ENCODE measurements at regions not wholly inside any gene's neighbourhood (a gene's known extent, or its start where the extent isn't known, plus 50 kb on each side); places are given as distances from the start of the nearest gene placed in this dataset.

DNA sequence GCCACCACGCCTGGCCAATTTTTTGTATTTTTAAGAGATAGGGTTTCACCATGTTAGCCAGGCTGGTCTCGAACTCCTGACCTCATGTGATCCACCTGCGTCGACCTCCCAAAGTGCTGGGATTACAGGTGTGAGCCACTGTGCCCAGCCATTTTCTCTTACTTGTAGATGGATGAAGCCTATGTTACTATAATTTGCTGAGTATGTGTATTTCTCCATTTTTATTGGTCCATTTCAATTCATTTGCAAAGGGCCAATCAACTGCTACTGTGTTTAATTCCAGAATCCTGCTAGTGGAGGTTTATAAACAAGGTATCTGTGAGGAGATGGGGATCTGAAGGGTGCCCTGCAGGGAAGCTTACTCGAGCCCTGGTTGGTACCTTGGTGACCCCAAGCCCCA lies 101.7 kb upstream of the MAX start:
- H3K4me1 ChIP-seq, result no peaks in the 10 kb centered on the region
- no peaks in the 10 kb centered on the region for H3K9me3 ChIP-seq
- H3K4me3 ChIP-seq, result no peak overlapping the region
- no peak overlapping the region for H3K27ac ChIP-seq
- intact Hi-C loops (cut with DNase I), result no loop called here
- H3K36me3 ChIP-seq, result no peaks in the 10 kb centered on the region
- TF ChIP-seq, protein P1, sequence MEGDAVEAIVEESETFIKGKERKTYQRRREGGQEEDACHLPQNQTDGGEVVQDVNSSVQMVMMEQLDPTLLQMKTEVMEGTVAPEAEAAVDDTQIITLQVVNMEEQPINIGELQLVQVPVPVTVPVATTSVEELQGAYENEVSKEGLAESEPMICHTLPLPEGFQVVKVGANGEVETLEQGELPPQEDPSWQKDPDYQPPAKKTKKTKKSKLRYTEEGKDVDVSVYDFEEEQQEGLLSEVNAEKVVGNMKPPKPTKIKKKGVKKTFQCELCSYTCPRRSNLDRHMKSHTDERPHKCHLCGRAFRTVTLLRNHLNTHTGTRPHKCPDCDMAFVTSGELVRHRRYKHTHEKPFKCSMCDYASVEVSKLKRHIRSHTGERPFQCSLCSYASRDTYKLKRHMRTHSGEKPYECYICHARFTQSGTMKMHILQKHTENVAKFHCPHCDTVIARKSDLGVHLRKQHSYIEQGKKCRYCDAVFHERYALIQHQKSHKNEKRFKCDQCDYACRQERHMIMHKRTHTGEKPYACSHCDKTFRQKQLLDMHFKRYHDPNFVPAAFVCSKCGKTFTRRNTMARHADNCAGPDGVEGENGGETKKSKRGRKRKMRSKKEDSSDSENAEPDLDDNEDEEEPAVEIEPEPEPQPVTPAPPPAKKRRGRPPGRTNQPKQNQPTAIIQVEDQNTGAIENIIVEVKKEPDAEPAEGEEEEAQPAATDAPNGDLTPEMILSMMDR (IDR thresholded peaks at IDR 0.05), result no peak
- no peak for TF ChIP-seq POLR2AphosphoS5 (IDR thresholded peaks at IDR 0.05; ENCODE audit: insufficient read depth in 1 of 2, low read depth in 1 of 2)
- TF ChIP-seq POLR2A (IDR thresholded peaks at IDR 0.05), result no peak
- no peak for DNase-seq (ENCODE audit: extremely low spot score in 2 of 2)
- no peaks in the 10 kb centered on the region for H3K27me3 ChIP-seq

- no peak for DNase-seq (ENCODE audit: extremely low spot score in 2 of 2)
- no peaks in the 10 kb centered on the region for H3K27me3 ChIP-seq
- H3K36me3 ChIP-seq, result no peaks in the 10 kb centered on the region
- intact Hi-C loops (cut with DNase I), result no loop called here
- no peak overlapping the region for H3K27ac ChIP-seq
- TF ChIP-seq POLR2AphosphoS5 (IDR thresholded peaks at IDR 0.05; ENCODE audit: insufficient read depth in 1 of 2, low read depth in 1 of 2), result no peak
- TF ChIP-seq, protein P1 (IDR thresholded peaks at IDR 0.05), result no peak
- TF ChIP-seq POLR2A (IDR thresholded peaks at IDR 0.05), result no peak
- H3K4me3 ChIP-seq, result no peak overlapping the region
- H3K4me1 ChIP-seq, result no peaks in the 10 kb centered on the region
- H3K9me3 ChIP-seq, result no peaks in the 10 kb centered on the region
Measured at GRCh38 chr14:65206078-65206447, 103.7 kb upstream of the MAX start.

- Histone ChIP-seq H3K4me1 (peaks cover 2% of the 10 kb centered on the region), H3K36me3 (no peaks in the 10 kb centered on the region), H3K27me3 (no peaks in the 10 kb centered on the region), H3K4me3 (no peak overlapping the region), H3K27ac (no peak overlapping the region), H3K9me3 (no peaks in the 10 kb centered on the region)
- intact Hi-C loops (cut with DNase I), result no loop called here
- TF ChIP-seq POLR2A (IDR thresholded peaks at IDR 0.05) (no peak), POLR2AphosphoS5 (IDR thresholded peaks at IDR 0.05; ENCODE audit: insufficient read depth in 1 of 2, low read depth in 1 of 2) (no peak)
- TF ChIP-seq, protein P1 (IDR thresholded peaks at IDR 0.05), result no peak
- DNase-seq (ENCODE audit: extremely low spot score in 2 of 2), result no peak
Measured at GRCh38 chr14:65206448-65207096, 104.3 kb upstream of the MAX start.

GRCh38 chr14:65208548-65208947 lies 106.2 kb upstream of the MAX start:
- intact Hi-C loops (cut with DNase I), result no loop called here
- no peak for DNase-seq (ENCODE audit: extremely low spot score in 2 of 2)
- no peak overlapping the region for H3K27ac ChIP-seq
- no peaks in the 10 kb centered on the region for H3K27me3 ChIP-seq
- H3K9me3 ChIP-seq, result no peaks in the 10 kb centered on the region
- TF ChIP-seq, protein P1 (IDR thresholded peaks at IDR 0.05), result no peak
- TF ChIP-seq POLR2A (IDR thresholded peaks at IDR 0.05), result no peak
- no peak for TF ChIP-seq POLR2AphosphoS5 (IDR thresholded peaks at IDR 0.05; ENCODE audit: insufficient read depth in 1 of 2, low read depth in 1 of 2)
- no peaks in the 10 kb centered on the region for H3K36me3 ChIP-seq
- H3K4me3 ChIP-seq, result no peak overlapping the region
- peaks cover 4% of the 10 kb centered on the region for H3K4me1 ChIP-seq

GRCh38 chr14:65210118-65210821 lies 108.0 kb upstream of the MAX start:
- no peaks in the 10 kb centered on the region for H3K36me3 ChIP-seq
- no peak for DNase-seq (ENCODE audit: extremely low spot score in 2 of 2)
- H3K27me3 ChIP-seq, result no peaks in the 10 kb centered on the region
- H3K4me1 ChIP-seq, result peaks cover 4% of the 10 kb centered on the region
- TF ChIP-seq POLR2A (IDR thresholded peaks at IDR 0.05) (no peak), POLR2AphosphoS5 (IDR thresholded peaks at IDR 0.05; ENCODE audit: insufficient read depth in 1 of 2, low read depth in 1 of 2) (no peak)
- TF ChIP-seq, protein P1 (IDR thresholded peaks at IDR 0.05), result no peak
- no peak overlapping the region for H3K27ac ChIP-seq
- H3K4me3 ChIP-seq, result no peak overlapping the region
- intact Hi-C loops (cut with DNase I), result no loop called here
- H3K9me3 ChIP-seq, result no peaks in the 10 kb centered on the region
